Thyroid gland (tissue), 4 donors: ENCODE measurements at regions not wholly inside any gene's neighbourhood (a gene's known extent, or its start where the extent isn't known, plus 50 kb on each side); places are given as distances from the start of the nearest gene placed in this dataset.

Experiments
- CTCF ChIP-seq, 6 experiments: fragments of 200-600 bp in 3 of 6; fragments of 450-650 bp in 3 of 6; sonication (generic) in 3 of 6; IDR thresholded peaks; one replicate each; pipeline ENCODE4 v1.5.1; 2016 to 2019; ENCODE audit warnings: antibody characterized with exemption in 6 of 6, mild to moderate bottlenecking in 2 of 6, inconsistent platforms in 1 of 6, moderate library complexity in 1 of 6
- POLR2A ChIP-seq, 2 donors: fragments of 450-650 bp; IDR thresholded peaks; one replicate each; pipeline ENCODE4 v1.6.1; 2017; ENCODE audit warnings: antibody characterized with exemption in 2 of 2, mild to moderate bottlenecking in 2 of 2, moderate library complexity in 1 of 2

DNA sequence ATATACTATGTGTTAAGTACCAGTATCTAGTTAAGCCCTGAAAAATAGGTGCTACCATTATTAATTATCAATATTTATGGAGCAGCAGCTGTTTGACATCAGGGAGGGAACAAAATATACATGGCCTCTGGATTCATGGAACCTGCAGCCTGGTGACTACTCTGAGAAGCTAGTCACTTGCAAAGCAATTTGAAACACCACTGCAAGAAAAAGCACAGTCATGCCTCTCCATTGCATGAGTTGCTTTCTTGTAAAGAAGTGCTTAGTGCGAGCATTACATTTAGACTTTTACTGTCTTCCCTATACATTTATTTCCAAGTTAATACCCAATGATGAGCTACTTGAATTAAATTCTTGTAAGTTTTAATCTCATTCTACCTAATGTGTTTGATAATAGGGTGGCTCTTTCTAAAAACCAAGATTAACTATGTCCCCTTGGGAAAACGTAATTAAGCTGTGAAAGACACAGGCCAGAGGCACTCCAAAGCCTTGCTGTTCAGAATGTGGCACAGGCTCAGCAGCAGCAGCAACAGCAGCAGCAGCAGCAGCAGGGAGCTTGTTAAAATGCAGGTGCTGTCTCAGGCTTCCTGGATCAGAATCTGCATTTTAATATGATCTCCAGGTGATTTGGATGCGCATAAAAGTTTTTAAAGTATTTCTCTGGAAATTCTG, 83.6 kb downstream of the PFDN4 start:
- TF ChIP-seq CTCF (IDR thresholded peaks at IDR 0.05) (no peak), POLR2A (IDR thresholded peaks at IDR 0.05) (no peak)
